Loucy (cell line): ENCODE measurements at regions not wholly inside any gene's neighbourhood (a gene's known extent, or its start where the extent isn't known, plus 50 kb on each side); places are given as distances from the start of the nearest gene placed in this dataset.

Experiments used
- EZH2phosphoT487 ChIP-seq: fragments of 200-600 bp; IDR thresholded peaks from 2 replicates; pipeline ENCODE4 v1.6.1; 2018; ENCODE audit warnings: antibody characterized with exemption, mild to moderate bottlenecking, moderate library complexity, borderline replicate concordance
- TF ChIP-seq, protein P1 (sequence below): fragments of 200-600 bp; sonication (generic); conservative IDR thresholded peaks from 2 replicates; pipeline ENCODE4 v1.5.1; 2014; ENCODE audit warnings: mild to moderate bottlenecking, antibody characterized with exemption, low read length

DNA sequence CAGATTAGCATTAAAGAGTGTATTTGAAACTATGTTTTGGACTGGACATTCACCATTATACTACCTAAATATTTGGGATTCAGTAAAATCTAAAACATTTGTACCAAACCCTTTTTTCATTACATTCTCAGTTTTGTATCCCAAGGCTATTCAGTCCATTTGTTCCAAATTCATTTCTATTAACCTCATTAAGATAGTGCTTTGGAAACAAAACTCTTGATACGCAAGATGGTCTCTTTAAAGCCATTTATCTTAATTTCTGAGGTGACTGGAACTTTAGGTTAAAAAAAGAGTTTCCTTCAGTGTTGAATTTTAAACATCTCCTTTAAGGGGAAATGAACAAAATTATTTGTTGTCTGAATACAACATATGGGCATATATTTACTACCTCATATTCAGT, 702.5 kb upstream of the GRAMD2B start:
- TF ChIP-seq, protein P1, sequence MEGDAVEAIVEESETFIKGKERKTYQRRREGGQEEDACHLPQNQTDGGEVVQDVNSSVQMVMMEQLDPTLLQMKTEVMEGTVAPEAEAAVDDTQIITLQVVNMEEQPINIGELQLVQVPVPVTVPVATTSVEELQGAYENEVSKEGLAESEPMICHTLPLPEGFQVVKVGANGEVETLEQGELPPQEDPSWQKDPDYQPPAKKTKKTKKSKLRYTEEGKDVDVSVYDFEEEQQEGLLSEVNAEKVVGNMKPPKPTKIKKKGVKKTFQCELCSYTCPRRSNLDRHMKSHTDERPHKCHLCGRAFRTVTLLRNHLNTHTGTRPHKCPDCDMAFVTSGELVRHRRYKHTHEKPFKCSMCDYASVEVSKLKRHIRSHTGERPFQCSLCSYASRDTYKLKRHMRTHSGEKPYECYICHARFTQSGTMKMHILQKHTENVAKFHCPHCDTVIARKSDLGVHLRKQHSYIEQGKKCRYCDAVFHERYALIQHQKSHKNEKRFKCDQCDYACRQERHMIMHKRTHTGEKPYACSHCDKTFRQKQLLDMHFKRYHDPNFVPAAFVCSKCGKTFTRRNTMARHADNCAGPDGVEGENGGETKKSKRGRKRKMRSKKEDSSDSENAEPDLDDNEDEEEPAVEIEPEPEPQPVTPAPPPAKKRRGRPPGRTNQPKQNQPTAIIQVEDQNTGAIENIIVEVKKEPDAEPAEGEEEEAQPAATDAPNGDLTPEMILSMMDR = no peak
- no peak for TF ChIP-seq EZH2phosphoT487
